ENCODE measurements at regions not wholly inside any gene's neighbourhood (a gene's known extent, or its start where the extent isn't known, plus 50 kb on each side); places are given as distances from the start of the nearest gene placed in this dataset.

DNA sequence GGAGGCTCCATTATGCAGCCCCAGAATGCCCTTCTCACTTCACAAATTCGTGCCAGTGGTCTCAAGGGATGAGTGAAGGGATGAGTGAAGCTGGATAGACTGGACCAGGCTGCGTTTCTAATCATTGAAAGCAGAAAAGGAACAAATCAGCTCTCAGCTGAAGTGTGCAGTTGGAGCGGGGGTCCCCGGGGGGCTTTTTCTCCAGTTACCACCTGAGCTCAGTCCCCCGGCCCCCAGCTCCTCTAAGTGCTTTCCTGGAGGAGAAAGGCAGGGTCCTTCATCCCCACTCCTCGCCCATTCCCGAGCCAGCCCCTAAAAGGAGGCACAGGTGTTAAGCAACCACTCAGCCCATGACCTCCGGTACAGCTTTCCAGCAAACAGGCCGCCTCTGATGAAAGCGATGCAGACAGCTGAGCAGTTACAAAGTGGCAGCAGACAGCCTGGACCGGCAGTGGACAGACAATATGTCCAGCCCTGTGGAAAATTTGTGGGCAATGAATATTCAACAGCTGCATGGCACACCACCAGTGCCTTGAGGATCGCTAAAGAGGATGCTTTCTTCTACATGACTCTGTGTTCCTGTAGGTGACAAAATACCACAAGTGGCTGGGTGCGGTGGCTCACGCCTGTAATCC, 110.7 kb upstream of the UBL3 start:
- no peak for TF ChIP-seq ZFX (CRISPR knock-in tag; IDR thresholded peaks at IDR 0.05)
- no peak for TF ChIP-seq ZBTB1 (CRISPR knock-in tag; IDR thresholded peaks at IDR 0.05; ENCODE audit: borderline replicate concordance, low read depth)
- TF ChIP-seq TAF7 (tag; IDR thresholded peaks at IDR 0.05), result no peak
- no peak for TF ChIP-seq MCM7 (IDR thresholded peaks at IDR 0.05)
- TF ChIP-seq TOE1 (IDR thresholded peaks at IDR 0.05; ENCODE audit: borderline replicate concordance), result no peak
- no peak for TF ChIP-seq TOE1 (CRISPR knock-in tag; IDR thresholded peaks at IDR 0.05; ENCODE audit: borderline replicate concordance, low read depth)
- TF ChIP-seq, protein P1, sequence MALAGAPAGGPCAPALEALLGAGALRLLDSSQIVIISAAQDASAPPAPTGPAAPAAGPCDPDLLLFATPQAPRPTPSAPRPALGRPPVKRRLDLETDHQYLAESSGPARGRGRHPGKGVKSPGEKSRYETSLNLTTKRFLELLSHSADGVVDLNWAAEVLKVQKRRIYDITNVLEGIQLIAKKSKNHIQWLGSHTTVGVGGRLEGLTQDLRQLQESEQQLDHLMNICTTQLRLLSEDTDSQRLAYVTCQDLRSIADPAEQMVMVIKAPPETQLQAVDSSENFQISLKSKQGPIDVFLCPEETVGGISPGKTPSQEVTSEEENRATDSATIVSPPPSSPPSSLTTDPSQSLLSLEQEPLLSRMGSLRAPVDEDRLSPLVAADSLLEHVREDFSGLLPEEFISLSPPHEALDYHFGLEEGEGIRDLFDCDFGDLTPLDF (CRISPR knock-in tag; IDR thresholded peaks at IDR 0.05), result no peak
- TF ChIP-seq RBFOX2 (IDR thresholded peaks at IDR 0.05; ENCODE audit: low read depth, low read length), result no peak
- no peak for TF ChIP-seq RBM25 (IDR thresholded peaks at IDR 0.05; ENCODE audit: low read depth, low read length, severe bottlenecking)
- no peak for TF ChIP-seq SMARCA4 (IDR thresholded peaks at IDR 0.05)
- no peak for TF ChIP-seq SNRNP70 (optimal IDR thresholded peaks at IDR 0.05; ENCODE audit: low read depth, low read length)
- no peak for TF ChIP-seq ZNF561 (CRISPR knock-in tag; conservative IDR thresholded peaks at IDR 0.05)
- TF ChIP-seq, protein P2, sequence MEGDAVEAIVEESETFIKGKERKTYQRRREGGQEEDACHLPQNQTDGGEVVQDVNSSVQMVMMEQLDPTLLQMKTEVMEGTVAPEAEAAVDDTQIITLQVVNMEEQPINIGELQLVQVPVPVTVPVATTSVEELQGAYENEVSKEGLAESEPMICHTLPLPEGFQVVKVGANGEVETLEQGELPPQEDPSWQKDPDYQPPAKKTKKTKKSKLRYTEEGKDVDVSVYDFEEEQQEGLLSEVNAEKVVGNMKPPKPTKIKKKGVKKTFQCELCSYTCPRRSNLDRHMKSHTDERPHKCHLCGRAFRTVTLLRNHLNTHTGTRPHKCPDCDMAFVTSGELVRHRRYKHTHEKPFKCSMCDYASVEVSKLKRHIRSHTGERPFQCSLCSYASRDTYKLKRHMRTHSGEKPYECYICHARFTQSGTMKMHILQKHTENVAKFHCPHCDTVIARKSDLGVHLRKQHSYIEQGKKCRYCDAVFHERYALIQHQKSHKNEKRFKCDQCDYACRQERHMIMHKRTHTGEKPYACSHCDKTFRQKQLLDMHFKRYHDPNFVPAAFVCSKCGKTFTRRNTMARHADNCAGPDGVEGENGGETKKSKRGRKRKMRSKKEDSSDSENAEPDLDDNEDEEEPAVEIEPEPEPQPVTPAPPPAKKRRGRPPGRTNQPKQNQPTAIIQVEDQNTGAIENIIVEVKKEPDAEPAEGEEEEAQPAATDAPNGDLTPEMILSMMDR (IDR thresholded peaks at IDR 0.05 in 2 of 3, conservative IDR thresholded peaks at IDR 0.05 in 1 of 3; ENCODE audit: insufficient read depth in 2 of 3, low read depth in 1 of 3, low read length in 3 of 3), result no peak
- TF ChIP-seq EZH2 (IDR thresholded peaks at IDR 0.05; ENCODE audit: borderline replicate concordance, low read depth, low read length), result no peak
